PC-3 (cell line): ENCODE measurements at regions not wholly inside any gene's neighbourhood (a gene's known extent, or its start where the extent isn't known, plus 50 kb on each side); places are given as distances from the start of the nearest gene placed in this dataset.

Source experiments
- EZH2 ChIP-seq: fragments of 300-600 bp; sonication (generic); IDR thresholded peaks from one replicate; pipeline ENCODE4 v1.6.1; 2017; ENCODE audit warnings: antibody characterized with exemption, mild to moderate bottlenecking, low read length; ENCODE audit not compliant: unreplicated experiment
- EZH2phosphoT487 ChIP-seq: fragments of 300-600 bp; sonication (generic); IDR thresholded peaks from 2 replicates; pipeline ENCODE4 v1.6.1; 2018; ENCODE audit warnings: mild to moderate bottlenecking, antibody characterized with exemption, low read length, borderline replicate concordance
- TF ChIP-seq, protein P1 (sequence below): fragments of 300-600 bp; sonication (generic); conservative IDR thresholded peaks from 2 replicates; pipeline ENCODE4 v1.5.1; 2017; ENCODE audit warnings: antibody characterized with exemption, low read depth, mild to moderate bottlenecking, low read length

GRCh38 chr6:51303338-51303737 lies 484.7 kb downstream of the TFAP2B start:
- TF ChIP-seq, protein P1, sequence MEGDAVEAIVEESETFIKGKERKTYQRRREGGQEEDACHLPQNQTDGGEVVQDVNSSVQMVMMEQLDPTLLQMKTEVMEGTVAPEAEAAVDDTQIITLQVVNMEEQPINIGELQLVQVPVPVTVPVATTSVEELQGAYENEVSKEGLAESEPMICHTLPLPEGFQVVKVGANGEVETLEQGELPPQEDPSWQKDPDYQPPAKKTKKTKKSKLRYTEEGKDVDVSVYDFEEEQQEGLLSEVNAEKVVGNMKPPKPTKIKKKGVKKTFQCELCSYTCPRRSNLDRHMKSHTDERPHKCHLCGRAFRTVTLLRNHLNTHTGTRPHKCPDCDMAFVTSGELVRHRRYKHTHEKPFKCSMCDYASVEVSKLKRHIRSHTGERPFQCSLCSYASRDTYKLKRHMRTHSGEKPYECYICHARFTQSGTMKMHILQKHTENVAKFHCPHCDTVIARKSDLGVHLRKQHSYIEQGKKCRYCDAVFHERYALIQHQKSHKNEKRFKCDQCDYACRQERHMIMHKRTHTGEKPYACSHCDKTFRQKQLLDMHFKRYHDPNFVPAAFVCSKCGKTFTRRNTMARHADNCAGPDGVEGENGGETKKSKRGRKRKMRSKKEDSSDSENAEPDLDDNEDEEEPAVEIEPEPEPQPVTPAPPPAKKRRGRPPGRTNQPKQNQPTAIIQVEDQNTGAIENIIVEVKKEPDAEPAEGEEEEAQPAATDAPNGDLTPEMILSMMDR, result no peak
- TF ChIP-seq EZH2 (no peak), EZH2phosphoT487 (no peak)
